Midbrain (tissue), 1 donor: ENCODE measurements at regions not wholly inside any gene's neighbourhood (a gene's known extent, or its start where the extent isn't known, plus 50 kb on each side); places are given as distances from the start of the nearest gene placed in this dataset.
A peak's percentile ranks its signal among the peaks of the same experiment; 100 is the strongest.
"Not testable (repeated sequence)": the region's sequence is repeated elsewhere in the genome, so short reads cannot be mapped to it uniquely, and the experiment has no call there.

Experiments used
- DNase-seq: peaks from one replicate; lab custom pipeline; 2025; lab: John Stamatoyannopoulos, UW

DNA sequence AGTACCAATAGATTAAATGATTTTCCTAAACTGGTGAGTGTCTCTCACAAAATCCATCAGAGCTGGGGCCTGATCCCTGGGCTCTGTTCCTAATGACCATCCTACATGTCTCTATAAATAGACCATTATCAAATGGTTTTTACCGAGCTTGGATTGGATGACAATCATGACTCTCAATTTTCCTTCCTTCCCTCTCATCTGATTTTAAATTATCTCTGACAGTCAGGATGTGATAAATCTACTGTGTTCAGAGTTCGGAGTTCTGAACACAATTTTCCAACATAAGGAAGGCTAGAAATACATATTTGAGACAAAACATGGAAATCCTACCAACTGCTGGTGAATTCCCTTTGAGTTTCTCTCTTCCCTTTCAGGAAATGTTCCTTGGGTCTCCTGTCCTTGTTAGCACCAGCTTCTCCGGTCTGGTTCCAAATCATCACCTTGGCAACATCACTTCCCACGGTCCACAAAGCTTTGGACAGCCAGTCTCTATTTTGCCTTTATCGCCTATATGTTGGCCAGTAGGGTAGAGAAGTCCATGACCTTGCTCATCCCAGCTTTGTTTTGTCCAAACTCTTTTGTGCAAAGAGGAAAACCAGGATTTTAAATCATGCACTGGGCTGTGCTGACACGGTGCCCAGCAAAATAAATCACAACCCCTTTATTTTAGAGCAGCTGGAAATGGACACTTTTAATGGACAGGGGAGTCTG, 139.6 kb upstream of the ITGA6 start:
- no peak for DNase-seq

DNA sequence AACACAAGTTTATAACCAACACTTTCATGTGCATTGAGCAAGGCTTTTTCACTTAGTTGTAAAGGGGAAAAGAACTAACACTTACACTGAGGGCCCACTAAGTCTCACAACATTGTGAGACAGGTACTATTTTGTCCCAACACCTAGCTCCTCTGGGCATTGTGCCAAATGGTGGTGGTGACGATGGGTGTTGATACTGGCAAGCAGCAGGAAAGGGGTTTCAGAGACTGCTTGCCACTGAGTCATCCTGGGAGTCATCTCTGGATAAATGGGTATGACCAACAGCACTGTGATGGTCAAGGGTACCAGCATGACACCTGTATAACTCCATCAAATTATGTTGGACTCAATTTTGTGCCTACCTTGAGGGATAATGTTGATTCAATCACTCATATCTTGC, 138.8 kb upstream of the ITGA6 start:
- DNase-seq: no peak

DNA sequence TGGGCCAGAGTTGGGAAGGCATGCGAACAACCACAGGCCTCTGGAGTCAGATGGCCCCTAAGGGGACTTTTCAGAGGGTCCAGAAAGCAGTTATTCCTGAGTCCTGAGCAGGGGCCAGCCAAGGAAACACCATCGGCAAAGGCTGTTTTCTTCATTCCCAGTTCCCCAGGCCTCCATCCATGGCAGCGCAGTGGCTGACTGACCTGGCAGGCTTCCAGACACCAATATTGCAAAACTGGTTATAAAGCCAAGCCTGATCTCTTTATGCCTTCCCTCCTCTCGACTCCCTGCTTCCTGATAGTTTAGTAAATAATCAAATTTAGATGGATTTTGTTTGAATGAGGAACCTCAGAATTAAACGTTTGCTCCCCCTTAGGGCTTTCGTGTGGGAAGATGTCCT, 133.4 kb upstream of the ITGA6 start:
- DNase-seq: peak; percentile 24

DNA sequence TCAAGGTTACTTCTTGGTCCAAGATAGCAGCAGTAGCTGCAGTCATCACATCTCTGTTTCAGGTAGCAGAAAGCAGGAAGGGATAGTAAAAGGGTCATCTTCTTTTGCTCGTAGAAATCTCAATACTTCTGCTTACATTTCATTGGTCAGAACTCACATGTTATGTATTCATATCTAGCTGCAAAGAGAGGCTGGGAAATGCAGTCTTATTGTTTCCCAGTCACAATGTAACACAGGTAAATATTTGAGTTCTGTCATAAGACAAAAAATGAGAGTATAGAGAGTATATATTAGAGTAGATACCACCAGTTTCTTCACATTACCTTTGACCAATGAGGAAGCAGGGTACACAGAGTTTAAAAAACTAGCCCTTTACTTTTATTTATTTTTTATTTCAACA, 132.4 kb upstream of the ITGA6 start:
- no peak for DNase-seq

DNA sequence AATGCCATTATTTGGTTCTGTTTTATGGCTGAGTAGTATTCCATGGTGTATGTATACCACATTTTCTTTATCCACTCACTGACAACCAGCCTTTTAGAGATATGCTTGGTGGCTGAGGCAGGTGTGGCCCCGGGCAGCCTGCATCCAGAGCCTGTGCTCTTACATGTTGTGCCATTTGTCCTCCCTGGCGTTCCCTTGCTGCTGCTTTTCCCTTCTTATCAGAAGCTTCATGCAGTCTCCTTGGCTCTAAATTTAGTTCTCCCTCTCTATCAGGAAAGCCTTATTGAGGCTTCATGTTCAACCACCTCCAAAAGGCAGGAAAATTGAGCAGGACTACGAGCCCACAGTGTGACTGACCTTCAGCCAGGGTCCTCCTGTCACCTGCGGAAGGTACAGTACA, 131.7 kb upstream of the ITGA6 start:
- no peak for DNase-seq

DNA sequence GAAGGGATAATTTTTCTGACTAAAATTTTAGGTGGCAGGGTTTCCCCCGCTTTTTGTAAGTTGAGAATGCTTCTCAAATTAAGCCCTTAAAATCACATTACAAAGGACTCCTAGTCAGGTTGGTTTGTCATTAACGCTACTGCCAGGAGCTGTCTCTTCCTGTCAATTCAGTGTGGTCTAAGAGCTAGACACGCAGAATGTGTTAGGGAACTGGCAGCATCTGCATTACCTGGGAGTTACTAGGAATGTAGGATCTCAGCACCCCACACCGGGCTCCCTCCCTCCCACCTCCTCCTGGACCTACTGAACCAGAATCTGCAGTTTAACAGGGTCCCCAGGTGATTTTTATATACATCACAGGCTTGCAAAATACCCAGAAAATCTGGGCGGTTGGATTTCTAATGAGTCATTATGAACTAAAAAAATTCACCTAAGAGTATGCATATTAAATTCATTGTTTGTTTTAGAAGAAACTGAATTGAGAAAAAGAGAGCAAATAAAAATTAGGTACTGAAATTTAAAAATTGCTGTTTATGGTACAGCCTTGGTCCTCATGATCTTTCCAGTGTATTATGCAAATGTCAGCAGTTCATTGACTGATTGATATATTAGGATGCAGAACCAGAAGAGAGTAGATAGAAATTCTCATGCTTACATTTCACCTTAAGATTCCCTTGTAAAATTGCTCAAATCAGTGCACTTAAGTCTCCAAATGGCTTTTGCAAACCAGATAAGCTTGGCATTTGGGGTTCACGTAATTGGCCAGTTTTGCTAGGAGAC, 130.9 kb upstream of the ITGA6 start:
- DNase-seq: no peak

DNA sequence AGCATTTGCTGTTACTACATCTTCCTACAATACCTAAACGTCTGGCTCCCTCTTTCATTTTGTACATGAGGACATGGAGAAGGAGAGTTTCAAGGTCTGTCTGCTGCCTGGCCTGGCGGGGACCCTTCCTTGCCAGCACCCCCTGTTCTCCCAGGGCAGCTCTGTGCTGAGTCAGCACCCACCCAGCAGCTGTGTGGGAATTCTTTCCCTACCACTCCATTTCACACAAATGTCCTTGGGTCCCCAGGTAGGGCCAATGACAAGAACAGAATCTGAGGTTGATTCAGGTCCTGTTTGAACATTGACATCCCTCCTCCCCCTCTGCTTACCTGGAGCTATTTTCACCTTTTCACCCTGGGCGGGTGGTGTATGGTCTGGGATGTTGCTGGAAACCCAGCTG, 129.9 kb upstream of the ITGA6 start:
- DNase-seq: no peak

DNA sequence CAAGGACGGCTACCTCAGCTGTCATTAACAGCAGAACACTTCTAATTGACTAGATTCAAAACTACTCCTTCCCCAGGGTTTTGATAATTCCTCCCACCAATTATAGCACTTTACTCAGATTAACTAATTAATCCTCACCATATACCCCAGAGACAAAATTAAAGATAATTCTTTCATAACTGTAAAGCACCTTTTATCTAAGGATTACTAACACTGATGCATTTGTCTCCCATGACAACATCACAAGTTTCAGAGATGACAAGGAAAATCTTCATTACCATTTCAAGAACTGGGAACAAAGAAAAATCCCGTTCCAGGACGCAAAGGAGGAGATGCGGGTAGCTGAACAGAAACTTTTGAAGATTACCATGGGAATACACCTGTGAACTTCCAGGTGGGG, 129.4 kb upstream of the ITGA6 start:
- no peak for DNase-seq

DNA sequence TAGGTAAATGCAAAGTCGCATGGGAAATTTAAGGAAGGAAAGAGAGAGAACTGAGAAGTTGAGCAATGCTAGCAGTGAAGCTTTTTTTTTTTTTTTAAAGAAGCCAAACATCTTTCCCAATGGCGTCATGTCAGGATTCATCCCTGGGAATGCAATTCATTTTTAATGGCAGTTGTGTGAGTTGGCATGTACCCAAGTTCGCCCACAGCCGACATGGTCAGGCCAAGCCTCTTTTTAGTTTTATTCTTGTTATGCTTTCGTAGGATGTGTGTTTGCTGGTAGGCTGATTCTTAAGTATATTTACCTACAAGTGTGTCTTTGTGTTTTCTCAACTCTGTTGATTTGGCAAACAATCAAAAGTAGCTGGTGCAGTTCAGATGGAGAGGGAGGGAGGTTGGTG, 127.6 kb upstream of the ITGA6 start:
- no peak for DNase-seq

DNA sequence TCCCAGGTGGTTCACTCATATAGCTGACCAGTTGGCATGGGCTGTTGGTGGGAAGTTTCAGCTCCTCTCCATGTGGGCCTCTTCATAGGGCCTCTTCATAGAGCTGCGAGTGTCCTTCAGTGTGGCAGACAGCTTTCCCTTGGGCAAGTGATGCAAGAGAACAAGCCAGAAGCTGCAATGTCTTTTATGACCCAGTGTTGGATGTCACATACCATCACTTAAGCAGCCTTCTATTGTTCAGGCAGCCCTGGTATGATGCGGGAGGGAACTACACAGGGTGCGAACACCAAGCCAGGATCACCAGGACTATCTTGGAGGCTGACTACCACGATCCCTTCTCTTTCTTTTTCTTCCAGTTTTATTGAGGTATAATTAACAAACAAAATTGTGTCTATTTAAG, 126.5 kb upstream of the ITGA6 start:
- no peak for DNase-seq

DNA sequence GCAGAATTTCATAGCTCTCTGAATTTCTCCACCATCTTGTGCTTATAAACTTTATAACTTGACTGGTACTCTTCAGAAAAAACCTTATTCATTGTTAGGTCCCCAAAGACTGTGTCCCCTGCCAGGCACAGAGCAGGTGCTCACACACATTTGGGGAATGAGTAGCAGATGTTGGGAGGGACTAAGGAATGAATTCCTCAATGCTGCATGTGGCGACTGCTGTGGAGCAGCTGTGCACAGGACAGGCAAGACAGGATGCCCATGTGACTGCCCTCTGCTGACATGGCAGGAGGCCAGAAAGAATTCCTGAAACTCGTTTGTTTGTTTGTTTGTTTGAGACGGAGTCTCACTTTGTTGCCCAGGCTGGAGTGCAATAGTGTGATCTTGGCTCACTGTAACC, 122.3 kb upstream of the ITGA6 start:
- DNase-seq: no peak

DNA sequence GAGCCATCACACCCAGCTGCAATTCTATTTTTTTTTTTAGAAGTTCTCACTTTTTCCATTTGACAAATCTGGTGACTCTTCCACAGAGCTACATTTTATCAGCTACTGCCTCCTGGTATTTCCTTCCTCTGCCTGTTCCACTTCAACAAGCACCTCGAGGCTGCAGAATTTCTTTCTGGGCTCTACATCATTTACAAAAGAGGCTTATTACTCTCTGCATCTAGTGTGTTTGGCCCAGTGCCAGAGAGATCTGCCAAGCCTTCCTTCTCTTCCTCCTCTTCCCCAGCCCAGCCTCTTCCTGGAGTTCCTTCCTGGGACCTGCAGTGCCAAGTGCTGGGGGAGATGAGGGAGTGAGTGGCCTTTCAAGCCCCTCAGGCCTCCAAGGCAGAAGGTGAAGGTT, 119.6 kb upstream of the ITGA6 start:
- DNase-seq: no peak

DNA sequence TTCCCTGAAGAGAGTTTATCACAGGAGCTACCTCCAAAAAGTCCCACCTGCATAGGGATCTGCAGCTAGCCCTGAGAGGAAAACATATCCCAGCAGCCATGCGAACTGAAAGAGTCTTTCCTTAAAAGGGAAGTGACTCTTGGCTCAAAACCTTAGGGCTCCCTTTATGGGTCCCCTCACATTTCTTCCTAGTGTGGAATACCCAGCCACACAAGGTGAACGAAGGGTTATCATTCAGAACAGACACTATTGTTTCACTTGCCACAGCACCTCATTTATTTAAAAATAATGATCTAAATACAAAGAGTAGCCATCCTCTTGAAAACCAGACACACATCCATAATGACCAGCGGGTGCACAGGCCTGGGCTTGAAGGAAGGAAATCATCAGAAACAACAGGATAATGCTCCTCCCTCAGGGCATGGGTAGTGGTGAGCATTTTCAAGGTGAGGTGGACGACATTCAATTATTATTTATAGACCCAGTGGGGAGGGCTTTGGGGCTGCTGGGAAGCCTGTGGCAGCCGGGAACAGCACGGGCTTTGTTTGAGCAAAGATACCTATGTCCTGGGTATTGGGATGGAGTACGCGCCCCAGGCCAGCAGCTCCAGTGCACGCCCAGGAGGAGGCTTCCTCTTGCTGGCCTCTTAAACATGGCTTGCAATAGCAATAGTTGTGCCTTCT, 119.0 kb upstream of the ITGA6 start:
- DNase-seq: no peak

DNA sequence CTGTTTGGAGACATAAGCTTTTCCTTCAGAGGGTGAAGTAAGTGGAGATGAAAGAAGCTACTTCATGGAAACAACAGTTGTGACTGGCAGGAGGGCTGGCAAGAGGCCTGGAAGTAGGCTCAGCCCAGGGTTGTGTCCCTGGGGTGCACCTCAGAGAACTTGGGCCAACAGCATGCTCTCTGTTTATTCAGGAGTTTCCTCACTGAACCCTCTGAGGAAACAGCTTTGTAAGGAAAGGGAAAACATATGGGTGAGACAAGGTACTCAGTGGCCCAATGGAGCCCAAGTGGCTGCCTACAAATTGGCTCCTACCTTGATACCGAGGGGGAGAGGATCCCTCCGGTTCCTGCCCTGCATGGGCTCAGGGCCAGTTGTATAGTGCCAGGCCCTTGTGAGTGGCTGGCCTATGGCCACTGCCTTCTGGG, 115.5 kb upstream of the ITGA6 start:
- DNase-seq: no peak

DNA sequence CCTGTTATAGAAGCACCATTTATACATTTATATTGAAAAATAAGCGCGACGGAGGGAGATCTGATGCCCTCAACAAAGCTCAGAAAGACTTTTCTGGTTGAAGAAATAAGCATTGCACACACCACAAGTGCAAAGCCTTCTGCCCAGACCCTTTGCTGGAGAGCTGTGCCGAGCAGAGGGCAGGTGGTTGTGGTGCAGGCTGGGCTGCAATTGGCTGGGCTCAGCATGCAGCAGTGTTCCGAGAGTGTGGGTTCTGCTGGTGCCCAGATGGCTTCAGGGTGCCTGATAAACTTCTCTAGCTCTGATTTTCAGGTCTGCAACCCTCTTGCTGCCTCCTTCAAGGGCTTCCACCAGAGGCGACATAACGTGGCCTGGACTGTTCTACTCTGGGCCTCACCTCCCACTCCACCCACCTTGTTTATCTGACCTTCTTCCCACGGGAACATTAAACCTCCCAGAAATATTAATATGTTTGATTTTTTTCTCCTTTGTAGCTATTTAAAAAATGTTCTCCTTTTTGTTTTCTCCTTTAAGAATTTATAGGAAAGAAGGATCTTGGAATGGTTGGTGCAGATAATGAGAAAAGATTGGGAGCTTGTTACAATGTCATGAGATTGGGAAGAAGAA, 113.6 kb upstream of the ITGA6 start:
- no peak for DNase-seq

DNA sequence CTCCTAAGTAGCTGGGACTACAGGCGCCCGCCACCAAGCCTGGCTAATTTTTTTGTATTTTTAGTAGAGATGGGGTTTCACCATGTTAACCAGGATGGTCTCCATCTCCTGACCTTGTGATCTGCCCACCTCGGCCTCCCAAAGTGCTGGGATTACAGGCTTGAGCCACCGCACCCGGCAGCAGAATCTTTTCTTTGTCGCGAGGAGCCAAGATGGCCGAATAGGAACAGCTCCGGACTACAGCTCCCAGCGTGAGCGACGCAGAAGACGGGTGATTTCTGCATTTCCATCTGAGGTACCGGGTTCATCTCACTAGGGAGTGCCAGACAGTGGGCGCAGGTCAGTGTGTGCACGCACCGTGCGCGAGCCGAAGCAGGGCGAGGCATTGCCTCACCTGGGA, 112.3 kb upstream of the ITGA6 start:
- not testable (repeated sequence) for DNase-seq

DNA sequence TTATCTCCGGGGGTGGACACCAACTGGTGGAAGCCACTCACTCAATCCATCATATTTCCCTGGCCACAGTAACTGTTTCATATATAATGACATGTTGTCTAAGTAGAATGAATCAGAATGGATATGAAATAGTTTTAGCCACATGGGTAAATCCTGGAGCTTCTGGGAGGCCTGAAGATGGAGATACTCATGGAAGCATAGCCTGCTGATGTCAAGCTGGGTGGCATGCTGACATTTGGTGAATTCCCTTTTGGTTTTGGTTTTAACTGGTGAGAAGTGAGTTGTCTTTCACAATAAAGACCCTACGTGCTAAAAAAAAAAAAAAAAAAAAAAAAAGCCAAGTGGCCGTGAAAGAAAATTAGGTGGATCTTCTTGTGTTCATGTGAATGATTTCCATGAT, 105.3 kb upstream of the ITGA6 start:
- DNase-seq: no peak

DNA sequence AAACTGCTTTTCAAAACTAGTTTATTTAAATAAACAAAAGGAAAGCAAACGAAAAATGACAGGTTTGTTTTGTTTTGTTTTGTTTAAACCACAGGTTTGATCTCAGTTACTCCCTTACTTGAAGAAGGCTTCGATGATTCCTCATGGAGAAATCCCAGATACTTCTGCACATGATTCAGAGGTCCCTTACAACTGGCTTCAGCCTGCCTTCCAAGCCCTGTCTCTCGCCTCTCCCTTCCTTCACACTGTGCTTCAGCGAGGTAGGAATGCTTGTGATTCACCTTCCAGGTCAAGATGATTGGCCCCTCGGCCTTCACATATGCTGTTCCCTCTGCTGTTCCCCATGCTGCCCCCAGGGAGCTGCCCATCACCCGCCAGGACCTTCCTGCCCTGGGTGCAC, 104.1 kb upstream of the ITGA6 start:
- no peak for DNase-seq

DNA sequence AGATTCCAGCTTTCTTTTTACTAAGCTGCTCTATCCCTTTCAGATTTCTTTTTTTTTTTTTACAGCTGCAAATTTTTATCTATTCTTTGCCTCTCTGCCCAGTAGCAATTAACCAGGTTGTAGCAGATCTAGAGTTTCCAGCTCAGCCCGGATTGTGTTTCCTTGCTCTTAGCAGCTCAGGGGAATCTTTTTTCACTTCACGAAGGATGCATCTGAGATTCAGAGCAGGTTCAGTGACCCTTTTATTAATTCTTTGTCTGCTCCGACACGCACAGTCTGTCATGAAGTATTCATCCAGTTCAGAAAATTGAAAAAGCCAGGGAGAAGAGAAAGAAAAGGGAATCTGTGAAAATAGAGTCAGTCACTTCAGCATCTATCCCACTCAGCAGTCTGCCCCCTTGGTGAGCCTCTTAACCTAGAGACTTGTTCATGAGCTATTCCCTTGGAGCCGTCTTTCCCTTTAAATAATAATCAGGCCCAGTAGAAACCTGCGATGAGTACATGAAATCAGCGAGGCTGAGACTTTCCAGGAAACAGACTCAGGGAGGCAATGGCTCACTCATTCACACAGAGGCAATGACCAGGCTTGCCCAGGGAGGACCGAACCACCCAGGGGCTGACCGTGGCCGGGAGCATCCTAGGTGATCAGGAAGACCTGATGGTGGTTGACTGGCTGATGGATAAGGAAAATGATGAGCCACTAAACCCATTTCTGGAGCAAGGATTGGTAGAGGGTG, 103.4 kb upstream of the ITGA6 start:
- no peak for DNase-seq

DNA sequence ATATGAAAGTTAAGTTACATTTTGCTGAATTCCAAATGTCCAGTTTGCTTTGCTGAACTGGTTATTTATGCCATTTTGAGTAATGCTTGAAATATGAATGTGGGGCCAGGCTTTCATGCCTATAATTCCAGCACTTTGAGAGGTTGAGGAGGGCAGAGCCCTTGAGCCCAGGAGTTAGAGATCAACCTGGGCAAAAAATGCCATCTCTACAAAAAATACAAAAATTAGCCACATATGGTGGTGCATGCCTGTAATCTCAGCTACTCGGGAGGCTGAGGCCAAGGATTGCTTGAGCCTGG, 101.2 kb upstream of the ITGA6 start:
- no peak for DNase-seq

DNA sequence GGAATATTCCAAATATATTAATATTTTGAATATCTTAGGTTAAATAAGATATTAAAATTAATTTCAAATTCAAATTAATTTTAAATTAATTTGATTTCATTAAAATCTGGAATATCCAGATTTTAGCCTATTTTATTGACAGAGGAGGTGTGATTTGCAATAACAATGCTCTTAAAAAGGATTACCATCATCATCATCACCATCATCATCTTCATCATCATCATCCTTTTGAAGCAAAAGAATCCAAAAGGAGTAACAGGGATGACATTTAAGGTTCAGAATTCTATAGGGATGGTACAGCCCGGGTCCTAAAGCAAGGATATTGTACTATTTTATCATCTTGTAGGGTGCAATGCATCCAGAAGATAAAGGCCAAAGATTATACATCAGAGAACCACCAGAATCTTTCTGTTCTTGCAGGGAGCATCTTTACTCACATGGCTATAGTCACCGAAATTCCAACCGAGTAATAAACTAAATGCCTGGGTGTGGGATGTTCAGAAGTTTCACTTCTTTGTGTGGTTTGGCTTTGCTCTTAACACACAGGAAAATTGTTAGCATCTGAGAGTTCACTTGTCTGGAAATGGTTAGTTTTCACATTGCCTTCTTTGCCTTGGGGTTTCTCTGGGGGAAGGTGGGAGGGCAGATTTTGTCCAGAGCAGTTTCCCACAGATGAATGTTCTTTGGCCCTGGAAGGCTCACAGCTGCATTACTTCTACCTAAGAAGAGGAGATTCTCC, 99.1 kb upstream of the ITGA6 start:
- no peak for DNase-seq

DNA sequence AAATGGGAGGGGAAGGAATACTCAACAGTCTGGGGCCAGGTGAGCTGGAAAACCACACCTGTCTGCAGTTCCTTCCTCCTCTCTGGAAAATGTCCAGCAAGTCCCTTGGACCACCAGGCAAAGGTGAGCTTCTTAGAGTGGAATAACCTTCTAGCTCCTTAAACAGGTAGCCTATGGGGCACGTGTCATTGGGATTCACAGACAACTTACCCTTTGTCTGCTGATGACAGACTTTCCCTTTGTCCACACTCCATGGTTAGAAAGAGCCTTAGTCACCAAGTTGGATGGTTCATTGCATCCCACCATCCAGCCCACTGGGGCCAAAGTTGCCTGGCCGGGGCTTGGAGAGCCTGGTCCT, 98.0 kb upstream of the ITGA6 start:
- no peak for DNase-seq
